Caco-2 (cell line): ENCODE measurements at regions not wholly inside any gene's neighbourhood (a gene's known extent, or its start where the extent isn't known, plus 50 kb on each side); places are given as distances from the start of the nearest gene placed in this dataset.

Experiments used
- BruUV-seq: library from RNA; stranded (reverse); fragments of 400-500 nt; replicated peaks from 2 replicates; lab custom pipeline; 2021; lab: Mats Ljungman, UMichigan
- CTCF ChIA-PET: fragments of 300-600 bp; sonication (Branson Sonifier 250); formaldehyde crosslinking; loops from one replicate; lab custom pipeline; 2022; ENCODE audit warnings: antibody characterized with exemption; lab: Charles Lee
- POLR2A ChIA-PET: fragments of 300-600 bp; sonication (Branson Sonifier 250); formaldehyde crosslinking; loops from one replicate; lab custom pipeline; 2022; ENCODE audit warnings: antibody characterized with exemption; lab: Charles Lee
- DNase-seq, 2 experiments: peaks; one replicate each; pipeline versions ENCODE4 v3.0.0 to v3.0.0-alpha.2; 2020 to 2022
- H3K27me3 ChIP-seq: replicated peaks from 2 replicates; pipeline ENCODE4 v1.6.0; 2011; ENCODE audit warnings: low read length; ENCODE audit not compliant: control insufficient read depth, insufficient read depth
- H3K36me3 ChIP-seq: 2 replicates; pipeline ENCODE4 v1.5.1; 2011; ENCODE audit warnings: low read length; ENCODE audit not compliant: control insufficient read depth, insufficient read depth
- H3K4me1 ChIP-seq: fragments of 250-450 bp; sonication (Bioruptor Pico); 2 replicates; pipeline ENCODE4 v1.5.1; 2020; ENCODE audit warnings: mild to moderate bottlenecking
- H3K4me3 ChIP-seq: 2 replicates; pipeline ENCODE4 v1.5.1; 2011; ENCODE audit warnings: low read depth, mild to moderate bottlenecking, control low read depth, low read length
- H3K9me3 ChIP-seq: fragments of 250-450 bp; sonication (Bioruptor Pico); 2 replicates; pipeline ENCODE4 v1.5.1; 2020; ENCODE audit warnings: mild to moderate bottlenecking, moderate library complexity
- H3K27ac Mint-ChIP-seq: one replicate; pipeline ENCODE4 v1.8.0; 2022; ENCODE audit warnings: mixed read lengths; ENCODE audit not compliant: unreplicated experiment
- H3K27me3 Mint-ChIP-seq: one replicate; pipeline ENCODE4 v1.8.0; 2022; ENCODE audit warnings: mixed read lengths; ENCODE audit not compliant: insufficient read depth, unreplicated experiment
- H3K36me3 Mint-ChIP-seq: one replicate; pipeline ENCODE4 v1.8.0; 2022; ENCODE audit warnings: mild to moderate bottlenecking, mixed read lengths; ENCODE audit not compliant: insufficient read depth, unreplicated experiment
- H3K4me1 Mint-ChIP-seq: one replicate; pipeline ENCODE4 v1.8.0; 2022; ENCODE audit warnings: low read depth, mixed read lengths; ENCODE audit not compliant: unreplicated experiment
- H3K4me3 Mint-ChIP-seq: one replicate; pipeline ENCODE4 v1.8.0; 2022; ENCODE audit warnings: mild to moderate bottlenecking, moderate library complexity, mixed read lengths; ENCODE audit not compliant: unreplicated experiment
- H3K9me3 Mint-ChIP-seq: one replicate; pipeline ENCODE4 v1.8.0; 2022; ENCODE audit warnings: mixed read lengths; ENCODE audit not compliant: unreplicated experiment
- intact Hi-C: fragments of 100-400 bp; cut with micrococcal nuclease; formaldehyde crosslinking; loops from one replicate; pipeline ENCODE4 v1.10.0; 2022; ENCODE audit not compliant: unreplicated experiment
- TF ChIP-seq, protein P1 (sequence below), 2 experiments: fragments of 200-600 bp in 1 of 2; IDR thresholded peaks; 1 replicate in 1 of 2; 2 replicates in 1 of 2; pipeline versions ENCODE4 v1.5.1 to v1.8.0; 2011 to 2022; ENCODE audit warnings: antibody characterized with exemption in 1 of 2, control low read depth in 1 of 2, inconsistent platforms in 1 of 2, low read depth in 1 of 2, low read length in 1 of 2, mild to moderate bottlenecking in 1 of 2, moderate library complexity in 1 of 2; ENCODE audit not compliant: insufficient read depth in 1 of 2, severe bottlenecking in 1 of 2, unreplicated experiment in 1 of 2

DNA sequence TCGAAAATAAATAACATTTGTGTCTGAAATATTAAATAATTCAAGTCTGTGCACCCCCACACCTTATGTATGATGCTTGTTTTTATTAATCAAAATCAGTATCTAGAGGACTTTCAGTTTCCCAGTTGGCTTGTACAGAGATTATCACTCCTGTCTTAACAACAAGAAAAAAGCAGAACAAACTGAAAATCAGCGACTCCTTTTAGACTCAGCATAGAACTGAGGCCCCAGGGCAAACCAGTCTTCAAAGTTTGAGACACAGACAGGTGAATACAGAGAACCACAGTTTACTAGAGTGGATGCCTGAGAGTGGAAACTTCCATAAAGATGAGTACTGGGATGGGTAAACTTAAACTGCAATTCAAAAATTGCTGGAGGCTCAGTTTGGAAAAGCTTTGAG lies 142.8 kb upstream of the KLF8 start:
- TF ChIP-seq, protein P1, sequence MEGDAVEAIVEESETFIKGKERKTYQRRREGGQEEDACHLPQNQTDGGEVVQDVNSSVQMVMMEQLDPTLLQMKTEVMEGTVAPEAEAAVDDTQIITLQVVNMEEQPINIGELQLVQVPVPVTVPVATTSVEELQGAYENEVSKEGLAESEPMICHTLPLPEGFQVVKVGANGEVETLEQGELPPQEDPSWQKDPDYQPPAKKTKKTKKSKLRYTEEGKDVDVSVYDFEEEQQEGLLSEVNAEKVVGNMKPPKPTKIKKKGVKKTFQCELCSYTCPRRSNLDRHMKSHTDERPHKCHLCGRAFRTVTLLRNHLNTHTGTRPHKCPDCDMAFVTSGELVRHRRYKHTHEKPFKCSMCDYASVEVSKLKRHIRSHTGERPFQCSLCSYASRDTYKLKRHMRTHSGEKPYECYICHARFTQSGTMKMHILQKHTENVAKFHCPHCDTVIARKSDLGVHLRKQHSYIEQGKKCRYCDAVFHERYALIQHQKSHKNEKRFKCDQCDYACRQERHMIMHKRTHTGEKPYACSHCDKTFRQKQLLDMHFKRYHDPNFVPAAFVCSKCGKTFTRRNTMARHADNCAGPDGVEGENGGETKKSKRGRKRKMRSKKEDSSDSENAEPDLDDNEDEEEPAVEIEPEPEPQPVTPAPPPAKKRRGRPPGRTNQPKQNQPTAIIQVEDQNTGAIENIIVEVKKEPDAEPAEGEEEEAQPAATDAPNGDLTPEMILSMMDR (IDR thresholded peaks at IDR 0.05; ENCODE audit: insufficient read depth in 1 of 2, low read depth in 1 of 2, low read length in 1 of 2, severe bottlenecking in 1 of 2, unreplicated experiment in 1 of 2): no peak
- BruUV-seq: no TSS peak
- no peak overlapping the region for H3K4me3 Mint-ChIP-seq

DNA sequence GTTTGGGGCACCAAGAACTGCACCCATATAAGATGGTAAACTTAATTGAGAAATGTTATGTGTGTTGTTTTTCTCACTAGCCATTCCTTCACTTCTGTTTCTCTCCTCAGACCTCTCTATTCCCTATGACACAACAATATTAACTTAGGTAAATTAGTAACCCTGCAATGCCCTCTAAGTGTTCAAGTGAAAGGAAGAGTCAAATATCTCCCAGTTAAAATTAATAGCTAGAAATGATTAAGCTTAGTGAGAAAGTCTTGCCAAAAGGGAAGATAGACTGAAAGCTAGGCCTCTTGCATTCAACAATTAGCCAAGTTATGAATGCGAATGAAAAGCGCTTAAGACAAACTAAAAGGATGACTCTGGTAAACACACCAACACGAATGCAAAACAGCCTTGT lies 132.9 kb upstream of the KLF8 start:
- Histone ChIP-seq H3K4me3 (no peak overlapping the region), H3K4me1 (0 out of 2 replicates have a peak, but pooled peaks cover 5% of the 10 kb centered on the region), H3K9me3 (no peaks in the 10 kb centered on the region), H3K36me3 (no peaks in the 10 kb centered on the region), H3K27me3 (no peaks in the 10 kb centered on the region)
- POLR2A ChIA-PET: no interaction called here
- Mint-ChIP-seq H3K27ac (no peak overlapping the region), H3K36me3 (no peaks in the 10 kb centered on the region), H3K9me3 (no peaks in the 10 kb centered on the region), H3K4me3 (no peak overlapping the region), H3K4me1 (peaks cover 7% of the 10 kb centered on the region), H3K27me3 (no peaks in the 10 kb centered on the region)
- no peak for DNase-seq
- TF ChIP-seq, protein P1 (IDR thresholded peaks at IDR 0.05; ENCODE audit: insufficient read depth in 1 of 2, low read depth in 1 of 2, low read length in 1 of 2, severe bottlenecking in 1 of 2, unreplicated experiment in 1 of 2): no peak
- intact Hi-C loops: no loop called here
- BruUV-seq: no TSS peak
- CTCF ChIA-PET: no interaction called here

More for the DNA sequence above, 142.8 kb upstream of the KLF8 start:
- intact Hi-C loops: no loop called here
- H3K4me3 ChIP-seq: no peak overlapping the region
- Mint-ChIP-seq H3K36me3 (peaks cover 6% of the 10 kb centered on the region), H3K9me3 (no peaks in the 10 kb centered on the region), H3K27me3 (no peaks in the 10 kb centered on the region), H3K4me1 (no peaks in the 10 kb centered on the region), H3K27ac (no peak overlapping the region)
- H3K4me1 ChIP-seq: no peaks in the 10 kb centered on the region
- no peak for DNase-seq
- H3K36me3 ChIP-seq: no peaks in the 10 kb centered on the region
- no peaks in the 10 kb centered on the region for H3K9me3 ChIP-seq
- ChIA-PET CTCF (no interaction called here), POLR2A (no interaction called here)
- no peaks in the 10 kb centered on the region for H3K27me3 ChIP-seq

DNA sequence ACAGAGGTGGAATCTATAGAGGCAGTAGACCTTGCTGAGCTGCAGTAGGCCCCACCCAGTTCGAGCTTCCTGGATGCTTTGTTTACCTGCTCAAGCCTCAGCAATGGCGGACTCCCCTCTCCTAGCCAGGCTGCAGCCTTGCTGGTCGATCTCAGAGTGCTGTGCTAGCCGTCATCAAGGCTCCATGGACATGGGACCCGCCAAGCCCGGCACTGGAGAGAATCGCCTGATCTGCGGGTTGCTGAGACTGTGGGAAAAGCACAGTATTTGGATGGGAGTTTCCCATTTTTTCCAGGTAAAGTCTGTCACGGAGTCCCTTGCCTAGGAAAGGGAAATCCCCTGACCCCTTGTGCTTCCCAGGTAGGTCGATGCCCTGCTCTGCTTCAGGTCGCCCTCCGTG lies 124.8 kb upstream of the KLF8 start:
- Histone ChIP-seq H3K4me1 (no peaks in the 10 kb centered on the region), H3K36me3 (no peaks in the 10 kb centered on the region), H3K9me3 (no peaks in the 10 kb centered on the region), H3K4me3 (no peak overlapping the region), H3K27me3 (no peaks in the 10 kb centered on the region)
- Mint-ChIP-seq H3K4me3 (no peak overlapping the region), H3K27me3 (no peaks in the 10 kb centered on the region), H3K27ac (no peak overlapping the region), H3K9me3 (no peaks in the 10 kb centered on the region), H3K36me3 (no peaks in the 10 kb centered on the region), H3K4me1 (no peaks in the 10 kb centered on the region)
- intact Hi-C loops: no loop called here
- ChIA-PET CTCF (no interaction called here), POLR2A (no interaction called here)
- no TSS peak for BruUV-seq
- no peak for DNase-seq
- TF ChIP-seq, protein P1 (IDR thresholded peaks at IDR 0.05; ENCODE audit: insufficient read depth in 1 of 2, low read depth in 1 of 2, low read length in 1 of 2, severe bottlenecking in 1 of 2, unreplicated experiment in 1 of 2): no peak
